Mucosa of descending colon (tissue), 3 donors: ENCODE measurements at regions not wholly inside any gene's neighbourhood (a gene's known extent, or its start where the extent isn't known, plus 50 kb on each side); places are given as distances from the start of the nearest gene placed in this dataset.

Source experiments
- ATAC-seq: fragments of 200-7000 bp; cut with Tn5 transposase; one replicate; pipeline ENCODE4 v1.9.1; 2020; ENCODE audit warnings: mild to moderate bottlenecking, moderate library complexity
- DNase-seq, 3 donors: peaks; one replicate each; pipeline ENCODE4 v3.0.0-alpha.2; 2020
- H3K36me3 ChIP-seq: fragments of 200-600 bp; one replicate; pipeline ENCODE4 v1.8.0; 2021; ENCODE audit warnings: low read depth, mild to moderate bottlenecking
- H3K4me1 ChIP-seq: fragments of 200-600 bp; one replicate; pipeline ENCODE4 v1.8.0; 2021; ENCODE audit warnings: low read depth, mild to moderate bottlenecking
- H3K4me3 ChIP-seq: fragments of 200-600 bp; one replicate; pipeline ENCODE4 v1.8.0; 2021; ENCODE audit warnings: mild to moderate bottlenecking
- H3K9me3 ChIP-seq: fragments of 200-600 bp; one replicate; pipeline ENCODE4 v1.8.0; 2021; ENCODE audit warnings: mild to moderate bottlenecking
- CTCF ChIP-seq: fragments of 200-600 bp; IDR thresholded peaks from one replicate; pipeline ENCODE4 v1.8.0; 2022; ENCODE audit warnings: antibody characterized with exemption, mild to moderate bottlenecking
- intact Hi-C, 2 donors: fragments of 100-400 bp; cut with DNase I in 1 of 2; cut with micrococcal nuclease in 1 of 2; formaldehyde crosslinking; loops; one replicate each; pipeline versions ENCODE4 v1.11.0 to v1.11.1; 2022; cut with DNase I, micrococcal nuclease
- donor health status: DM: no; HTN: no; CAD: no; lungs with moderate emphysema.
- donor health status: DM: no; HTN: no; CAD: no.
- donor health status: DM: no; HTN: yes; CAD: no.

GRCh38 chr3:162897291-162897690 lies 1400.7 kb downstream of the OTOL1 start:
- intact Hi-C loops = no loop called here
- ATAC-seq = no peak
- Histone ChIP-seq H3K9me3 (no peaks in the 10 kb centered on the region), H3K4me1 (no peaks in the 10 kb centered on the region), H3K36me3 (no peaks in the 10 kb centered on the region), H3K4me3 (no peak overlapping the region)
- TF ChIP-seq CTCF = no peak
- DNase-seq = no peak

GRCh38 chr3:162932503-162932902 lies 1435.9 kb downstream of the OTOL1 start:
- ATAC-seq (no peak), DNase-seq (no peak)

GRCh38 chr3:162933656-162934055 lies 1437.0 kb downstream of the OTOL1 start:
- no peak for DNase-seq
- H3K9me3 ChIP-seq = no peaks in the 10 kb centered on the region
- H3K4me1 ChIP-seq = no peaks in the 10 kb centered on the region
- intact Hi-C loops = no loop called here
- ATAC-seq = no peak
- TF ChIP-seq CTCF = no peak
- H3K36me3 ChIP-seq = no peaks in the 10 kb centered on the region
- H3K4me3 ChIP-seq = no peak overlapping the region

More at GRCh38 chr3:162932503-162932902, 1435.9 kb downstream of the OTOL1 start:
- H3K36me3 ChIP-seq = no peaks in the 10 kb centered on the region
- no peak overlapping the region for H3K4me3 ChIP-seq
- no peaks in the 10 kb centered on the region for H3K4me1 ChIP-seq
- intact Hi-C loops = no loop called here
- no peak for TF ChIP-seq CTCF
- H3K9me3 ChIP-seq = no peaks in the 10 kb centered on the region

GRCh38 chr3:162936706-162937105 lies 1440.1 kb downstream of the OTOL1 start:
- DNase-seq (no peak), ATAC-seq (no peak)
- Histone ChIP-seq H3K4me3 (no peak overlapping the region), H3K36me3 (no peaks in the 10 kb centered on the region), H3K4me1 (no peaks in the 10 kb centered on the region), H3K9me3 (no peaks in the 10 kb centered on the region)
- intact Hi-C loops = no loop called here
- TF ChIP-seq CTCF = no peak

- DNase-seq = no peak
- Histone ChIP-seq H3K36me3 (no peaks in the 10 kb centered on the region), H3K4me3 (no peak overlapping the region), H3K9me3 (no peaks in the 10 kb centered on the region), H3K4me1 (no peaks in the 10 kb centered on the region)
- no peak for ATAC-seq
- intact Hi-C loops = no loop called here
- no peak for TF ChIP-seq CTCF
Observed at GRCh38 chr3:162938083-162938482, 1441.5 kb downstream of the OTOL1 start.

GRCh38 chr3:162945626-162946025 lies 1449.0 kb downstream of the OTOL1 start:
- ATAC-seq (no peak), DNase-seq (no peak)
- Histone ChIP-seq H3K4me1 (no peaks in the 10 kb centered on the region), H3K4me3 (no peak overlapping the region), H3K9me3 (no peaks in the 10 kb centered on the region), H3K36me3 (no peaks in the 10 kb centered on the region)
- TF ChIP-seq CTCF = no peak
- intact Hi-C loops = no loop called here
